ENCODE measurements at regions not wholly inside any gene's neighbourhood (a gene's known extent, or its start where the extent isn't known, plus 50 kb on each side); places are given as distances from the start of the nearest gene placed in this dataset.
"Not testable (repeated sequence)": the region's sequence is repeated elsewhere in the genome, so short reads cannot be mapped to it uniquely, and the experiment has no call there.

- DNase-seq, result no peak
Observed at GRCh38 chr9:34783951-34784487, 74.1 kb upstream of the CCL21 start.

- DNase-seq, result no peak
Observed at GRCh38 chr9:34782372-34782771, 72.4 kb upstream of the CCL21 start.

GRCh38 chr9:34777666-34778065, 67.7 kb upstream of the CCL21 start:
- no peak for DNase-seq

- no peak for DNase-seq
Observed at GRCh38 chr9:34773955-34774354, 64.0 kb upstream of the CCL21 start.

- DNase-seq, result no peak
Observed at GRCh38 chr9:34773306-34773910, 63.5 kb upstream of the CCL21 start.

- no peak for DNase-seq
Observed at GRCh38 chr9:34771007-34771406, 61.1 kb upstream of the CCL21 start.

GRCh38 chr9:34767087-34767486, 57.2 kb upstream of the CCL21 start:
- DNase-seq, result not testable (repeated sequence)

- not testable (repeated sequence) for DNase-seq
Observed at GRCh38 chr9:34760196-34761040, 50.5 kb upstream of the CCL21 start.

All from cerebellar nuclear complex (tissue), 1 donor.